PFSK-1 (cell line): ENCODE measurements at regions not wholly inside any gene's neighbourhood (a gene's known extent, or its start where the extent isn't known, plus 50 kb on each side); places are given as distances from the start of the nearest gene placed in this dataset.

Experiments
- FOXP2 ChIP-seq: optimal IDR thresholded peaks from 2 replicates; pipeline ENCODE3; 2011; ENCODE audit warnings: borderline replicate concordance, control low read depth, inconsistent platforms; ENCODE audit not compliant: insufficient read depth; ENCODE audit errors: extremely low read length, extremely low read depth
- POLR2AphosphoS5 ChIP-seq: IDR thresholded peaks from 2 replicates; pipeline ENCODE4 v1.6.1; 2012; ENCODE audit warnings: low read depth, mild to moderate bottlenecking, control low read depth, low read length, moderate library complexity
- REST ChIP-seq, 2 experiments: IDR thresholded peaks; 2 replicates each; pipeline versions ENCODE4 v1.6.1 to v1.8.0; 2011 to 2012; ENCODE audit warnings: low read depth in 2 of 2, low read length in 2 of 2, control low read depth in 1 of 2, inconsistent platforms in 1 of 2, mild to moderate bottlenecking in 1 of 2, moderate library complexity in 1 of 2; ENCODE audit not compliant: insufficient read depth in 1 of 2
- SIN3A ChIP-seq: IDR thresholded peaks from 2 replicates; pipeline ENCODE4 v1.6.1; 2012; ENCODE audit warnings: mild to moderate bottlenecking, low read length, moderate library complexity, borderline replicate concordance; ENCODE audit not compliant: insufficient read depth
- TAF1 ChIP-seq: IDR thresholded peaks from 2 replicates; pipeline ENCODE4 v1.6.1; 2012; ENCODE audit warnings: low read length, control low read depth, borderline replicate concordance; ENCODE audit not compliant: insufficient read depth

GRCh38 chr12:105759149-105759548, 379.6 kb downstream of the NUAK1 start:
- TF ChIP-seq POLR2AphosphoS5 (no peak), REST (IDR thresholded peaks at IDR 0.05; ENCODE audit: insufficient read depth in 1 of 2, low read depth in 2 of 2, low read length in 2 of 2) (no peak), TAF1 (no peak), SIN3A (no peak), FOXP2 (no peak)

GRCh38 chr12:105761075-105761474, 377.7 kb downstream of the NUAK1 start:
- TF ChIP-seq REST (IDR thresholded peaks at IDR 0.05; ENCODE audit: insufficient read depth in 1 of 2, low read depth in 2 of 2, low read length in 2 of 2) (no peak), POLR2AphosphoS5 (no peak), SIN3A (no peak), FOXP2 (no peak), TAF1 (no peak)

GRCh38 chr12:105764216-105764835, 374.4 kb downstream of the NUAK1 start:
- TF ChIP-seq TAF1 (no peak), FOXP2 (no peak), REST (IDR thresholded peaks at IDR 0.05; ENCODE audit: insufficient read depth in 1 of 2, low read depth in 2 of 2, low read length in 2 of 2) (no peak), SIN3A (no peak), POLR2AphosphoS5 (no peak)

- TF ChIP-seq SIN3A (no peak), FOXP2 (no peak), TAF1 (no peak), REST (IDR thresholded peaks at IDR 0.05; ENCODE audit: insufficient read depth in 1 of 2, low read depth in 2 of 2, low read length in 2 of 2) (no peak), POLR2AphosphoS5 (no peak)
Observed at GRCh38 chr12:105765053-105766014, 373.4 kb downstream of the NUAK1 start.
